ENCODE measurements at regions not wholly inside any gene's neighbourhood (a gene's known extent, or its start where the extent isn't known, plus 50 kb on each side); places are given as distances from the start of the nearest gene placed in this dataset.

GRCh38 chr10:128605180-128605579 is 479.0 kb upstream of the MKI67 start:
- Histone ChIP-seq H3K36me3 (ENCODE audit: control insufficient read depth, insufficient read depth, low read length) (no peaks in the 10 kb centered on the region), H3K79me2 (ENCODE audit: control insufficient read depth, insufficient read depth, low read length) (no peaks in the 10 kb centered on the region), H3K9me3 (replicated peaks; ENCODE audit: control insufficient read depth, insufficient read depth, low read depth, low read length) (no peaks in the 10 kb centered on the region), H3K9me1 (ENCODE audit: control insufficient read depth, insufficient read depth, low read length) (no peaks in the 10 kb centered on the region), H2AFZ (ENCODE audit: low read depth, low read length) (no peak overlapping the region), H3K27me3 (ENCODE audit: control insufficient read depth in 2 of 2, insufficient read depth in 2 of 2, low read length in 2 of 2) (no peaks in the 10 kb centered on the region), H3K9ac (ENCODE audit: insufficient read depth in 1 of 2, low read depth in 2 of 2, low read length in 2 of 2) (no peak overlapping the region), H4K20me1 (replicated peaks; ENCODE audit: control insufficient read depth, insufficient read depth, low read length) (no peaks in the 10 kb centered on the region), H3K4me2 (ENCODE audit: insufficient read depth, low read length) (no peak overlapping the region), H3K4me1 (replicated peaks in 1 of 2; ENCODE audit: control insufficient read depth in 2 of 2, insufficient read depth in 2 of 2, low read length in 2 of 2) (peaks cover 6 to 8% of the 10 kb centered on the region in 2 experiments; a peak in 3 of 5 replicates), H3K27ac (ENCODE audit: extremely low read depth, low read depth, low read length) (no peak overlapping the region), H3K4me3 (no peak overlapping the region)
- no peak for ATAC-seq
- WGBS (ENCODE audit: insufficient coverage, low coverage, missing lambda C conversion rate), result 100% methylated on average over 1 of the region's 1 CpG
- no TSS peak for BruUV-seq (replicated peaks)
- no peak for FAIRE-seq
- POLR2A ChIA-PET, result no interaction called here
- no peak for DNase-seq (ENCODE audit: extremely low read depth in 1 of 4, low spot score in 3 of 4)
- in situ Hi-C loops (cut with MboI) (no loop called here), intact Hi-C loops (cut with micrococcal nuclease) (no loop called here)
- CTCF ChIA-PET (ENCODE audit: low intra/inter-chr PET ratio), result no interaction called here
- TF ChIP-seq SNAPC5 (CRISPR knock-in tag; IDR thresholded peaks at IDR 0.05) (no peak), EP400 (IDR thresholded peaks at IDR 0.05) (no peak), PCBP2 (IDR thresholded peaks at IDR 0.05; ENCODE audit: low read depth, low read length, poor library complexity, severe bottlenecking) (no peak), NBN (IDR thresholded peaks at IDR 0.05; ENCODE audit: low read depth) (no peak), CREB3 (tag; conservative IDR thresholded peaks at IDR 0.05; ENCODE audit: low read depth) (no peak), SIX5 (IDR thresholded peaks at IDR 0.05; ENCODE audit: borderline replicate concordance in 1 of 2, insufficient read depth in 1 of 2, low read depth in 1 of 2, low read length in 2 of 2) (no peak), RNF2 (IDR thresholded peaks at IDR 0.05) (no peak), FOS (IDR thresholded peaks at IDR 0.05; ENCODE audit: extremely low read depth, insufficient read length) (no peak), ZNF609 (CRISPR knock-in tag; IDR thresholded peaks at IDR 0.05; ENCODE audit: borderline replicate concordance) (no peak), ZNF217 (CRISPR knock-in tag; IDR thresholded peaks at IDR 0.05) (no peak), THRAP3 (IDR thresholded peaks at IDR 0.05; ENCODE audit: borderline replicate concordance) (no peak), NFE2 (IDR thresholded peaks at IDR 0.05; ENCODE audit: low read depth) (no peak), OTX1 (CRISPR knock-in tag; IDR thresholded peaks at IDR 0.05) (no peak), CBX2 (IDR thresholded peaks at IDR 0.05; ENCODE audit: insufficient read depth, low read length, poor library complexity, severe bottlenecking) (no peak), HEY1 (CRISPR knock-in tag; IDR thresholded peaks at IDR 0.05; ENCODE audit: borderline replicate concordance) (no peak), TFE3 (CRISPR knock-in tag; IDR thresholded peaks at IDR 0.05) (no peak), FOXJ3 (CRISPR knock-in tag; IDR thresholded peaks at IDR 0.05) (no peak)

Measured in K562 (cell line).